Neural cell (in vitro differentiated cells): ENCODE measurements at regions not wholly inside any gene's neighbourhood (a gene's known extent, or its start where the extent isn't known, plus 50 kb on each side); places are given as distances from the start of the nearest gene placed in this dataset.

Experiments used
- EZH2 ChIP-seq: fragments of 200-600, 300-800 bp; shearing (Covaris generic), sonication (generic); IDR thresholded peaks from 2 replicates; pipeline ENCODE4 v1.6.1; 2014; ENCODE audit warnings: antibody characterized with exemption, low read length, borderline replicate concordance, mild to moderate bottlenecking; ENCODE audit not compliant: insufficient read depth, poor library complexity, severe bottlenecking
- RAD21 ChIP-seq: fragments of 450-650 bp; conservative IDR thresholded peaks from 2 replicates; pipeline ENCODE4 v1.6.1; 2014; ENCODE audit warnings: antibody characterized with exemption, mild to moderate bottlenecking, moderate library complexity
- TAF1 ChIP-seq: IDR thresholded peaks from 2 replicates; pipeline ENCODE4 v1.6.1; 2012; ENCODE audit warnings: low read depth
- TF ChIP-seq, protein P1 (sequence below): fragments of 450-650 bp; IDR thresholded peaks from 2 replicates; pipeline ENCODE4 v1.5.1; 2014; ENCODE audit warnings: antibody characterized with exemption, mild to moderate bottlenecking, moderate library complexity; ENCODE audit not compliant: poor library complexity, severe bottlenecking
- TF ChIP-seq, protein P2 (sequence below): IDR thresholded peaks from 2 replicates; pipeline ENCODE4 v1.6.1; 2012; ENCODE audit warnings: borderline replicate concordance

DNA sequence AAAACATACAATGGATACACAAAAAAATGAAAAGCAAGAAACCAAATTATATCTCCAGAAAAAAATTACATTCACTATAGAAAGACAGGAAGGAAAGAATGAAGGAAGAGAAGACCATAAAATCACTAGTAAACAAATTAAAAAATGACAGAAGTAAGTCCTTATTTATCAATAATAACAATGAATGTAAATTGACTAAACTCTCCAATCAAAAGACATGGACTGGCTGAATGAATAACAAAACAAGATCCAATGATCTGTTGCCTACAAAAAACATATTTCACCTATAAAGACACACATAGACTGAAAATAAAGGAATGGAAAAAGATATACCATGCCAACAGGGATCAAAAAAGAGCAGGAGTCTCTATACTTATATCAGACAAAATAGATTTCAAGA lies 203.2 kb upstream of the F9 start:
- TF ChIP-seq, protein P1, sequence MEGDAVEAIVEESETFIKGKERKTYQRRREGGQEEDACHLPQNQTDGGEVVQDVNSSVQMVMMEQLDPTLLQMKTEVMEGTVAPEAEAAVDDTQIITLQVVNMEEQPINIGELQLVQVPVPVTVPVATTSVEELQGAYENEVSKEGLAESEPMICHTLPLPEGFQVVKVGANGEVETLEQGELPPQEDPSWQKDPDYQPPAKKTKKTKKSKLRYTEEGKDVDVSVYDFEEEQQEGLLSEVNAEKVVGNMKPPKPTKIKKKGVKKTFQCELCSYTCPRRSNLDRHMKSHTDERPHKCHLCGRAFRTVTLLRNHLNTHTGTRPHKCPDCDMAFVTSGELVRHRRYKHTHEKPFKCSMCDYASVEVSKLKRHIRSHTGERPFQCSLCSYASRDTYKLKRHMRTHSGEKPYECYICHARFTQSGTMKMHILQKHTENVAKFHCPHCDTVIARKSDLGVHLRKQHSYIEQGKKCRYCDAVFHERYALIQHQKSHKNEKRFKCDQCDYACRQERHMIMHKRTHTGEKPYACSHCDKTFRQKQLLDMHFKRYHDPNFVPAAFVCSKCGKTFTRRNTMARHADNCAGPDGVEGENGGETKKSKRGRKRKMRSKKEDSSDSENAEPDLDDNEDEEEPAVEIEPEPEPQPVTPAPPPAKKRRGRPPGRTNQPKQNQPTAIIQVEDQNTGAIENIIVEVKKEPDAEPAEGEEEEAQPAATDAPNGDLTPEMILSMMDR = no peak
- TF ChIP-seq RAD21 = no peak
- no peak for TF ChIP-seq EZH2
- TF ChIP-seq, protein P2, sequence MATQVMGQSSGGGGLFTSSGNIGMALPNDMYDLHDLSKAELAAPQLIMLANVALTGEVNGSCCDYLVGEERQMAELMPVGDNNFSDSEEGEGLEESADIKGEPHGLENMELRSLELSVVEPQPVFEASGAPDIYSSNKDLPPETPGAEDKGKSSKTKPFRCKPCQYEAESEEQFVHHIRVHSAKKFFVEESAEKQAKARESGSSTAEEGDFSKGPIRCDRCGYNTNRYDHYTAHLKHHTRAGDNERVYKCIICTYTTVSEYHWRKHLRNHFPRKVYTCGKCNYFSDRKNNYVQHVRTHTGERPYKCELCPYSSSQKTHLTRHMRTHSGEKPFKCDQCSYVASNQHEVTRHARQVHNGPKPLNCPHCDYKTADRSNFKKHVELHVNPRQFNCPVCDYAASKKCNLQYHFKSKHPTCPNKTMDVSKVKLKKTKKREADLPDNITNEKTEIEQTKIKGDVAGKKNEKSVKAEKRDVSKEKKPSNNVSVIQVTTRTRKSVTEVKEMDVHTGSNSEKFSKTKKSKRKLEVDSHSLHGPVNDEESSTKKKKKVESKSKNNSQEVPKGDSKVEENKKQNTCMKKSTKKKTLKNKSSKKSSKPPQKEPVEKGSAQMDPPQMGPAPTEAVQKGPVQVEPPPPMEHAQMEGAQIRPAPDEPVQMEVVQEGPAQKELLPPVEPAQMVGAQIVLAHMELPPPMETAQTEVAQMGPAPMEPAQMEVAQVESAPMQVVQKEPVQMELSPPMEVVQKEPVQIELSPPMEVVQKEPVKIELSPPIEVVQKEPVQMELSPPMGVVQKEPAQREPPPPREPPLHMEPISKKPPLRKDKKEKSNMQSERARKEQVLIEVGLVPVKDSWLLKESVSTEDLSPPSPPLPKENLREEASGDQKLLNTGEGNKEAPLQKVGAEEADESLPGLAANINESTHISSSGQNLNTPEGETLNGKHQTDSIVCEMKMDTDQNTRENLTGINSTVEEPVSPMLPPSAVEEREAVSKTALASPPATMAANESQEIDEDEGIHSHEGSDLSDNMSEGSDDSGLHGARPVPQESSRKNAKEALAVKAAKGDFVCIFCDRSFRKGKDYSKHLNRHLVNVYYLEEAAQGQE = no peak
- TF ChIP-seq TAF1 = no peak
